ENCODE measurements at regions not wholly inside any gene's neighbourhood (a gene's known extent, or its start where the extent isn't known, plus 50 kb on each side); places are given as distances from the start of the nearest gene placed in this dataset.

- no peak for TF ChIP-seq CTCF (IDR thresholded peaks at IDR 0.05; ENCODE audit: low read depth, low read length, missing control alignments)
- no peak for DNase-seq (ENCODE audit: low read depth)
- no peak overlapping the region for H3K4me3 ChIP-seq (ENCODE audit: low read depth, low read length)
- in situ Hi-C loops (cut with HindIII; ENCODE audit: low sequenced_read_pairs), result no loop called here
Observed at GRCh38 chr1:199843861-199844260, 183.6 kb upstream of the NR5A2 start.

GRCh38 chr1:199847021-199847420, 180.5 kb upstream of the NR5A2 start:
- in situ Hi-C loops (cut with HindIII; ENCODE audit: low sequenced_read_pairs), result no loop called here
- H3K4me3 ChIP-seq (ENCODE audit: low read depth, low read length), result no peak overlapping the region
- DNase-seq (ENCODE audit: low read depth), result no peak
- no peak for TF ChIP-seq CTCF (IDR thresholded peaks at IDR 0.05; ENCODE audit: low read depth, low read length, missing control alignments)

GRCh38 chr1:199851439-199852140, 175.9 kb upstream of the NR5A2 start:
- no peak for DNase-seq (ENCODE audit: low read depth)
- no peak overlapping the region for H3K4me3 ChIP-seq (ENCODE audit: low read depth, low read length)
- no peak for TF ChIP-seq CTCF (IDR thresholded peaks at IDR 0.05; ENCODE audit: low read depth, low read length, missing control alignments)
- in situ Hi-C loops (cut with HindIII; ENCODE audit: low sequenced_read_pairs), result no loop called here

- no peak for TF ChIP-seq CTCF (IDR thresholded peaks at IDR 0.05; ENCODE audit: low read depth, low read length, missing control alignments)
- in situ Hi-C loops (cut with HindIII; ENCODE audit: low sequenced_read_pairs), result no loop called here
- no peak for DNase-seq (ENCODE audit: low read depth)
- no peak overlapping the region for H3K4me3 ChIP-seq (ENCODE audit: low read depth, low read length)
Observed at GRCh38 chr1:199854686-199855321, 172.7 kb upstream of the NR5A2 start.

DNA sequence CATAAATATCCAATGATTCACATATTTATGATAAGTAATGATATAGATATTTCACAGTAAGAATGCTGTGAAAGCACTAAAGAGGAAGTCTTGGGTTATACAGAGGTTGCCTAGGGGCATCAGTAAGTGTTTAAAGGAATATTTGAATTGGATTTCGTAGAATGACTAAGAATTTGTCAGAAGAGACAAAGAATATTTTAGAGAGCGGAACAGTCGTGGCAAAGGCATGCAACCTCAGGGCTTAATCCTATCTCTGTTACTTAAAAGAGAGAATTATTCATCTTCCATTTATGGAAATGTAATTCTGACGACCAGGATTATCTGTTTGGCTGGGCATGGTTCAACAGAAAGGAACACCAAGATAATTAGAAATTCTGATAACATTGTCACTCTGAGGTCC, 171.9 kb upstream of the NR5A2 start:
- no peak for TF ChIP-seq CTCF (IDR thresholded peaks at IDR 0.05; ENCODE audit: low read depth, low read length, missing control alignments)
- H3K4me3 ChIP-seq (ENCODE audit: low read depth, low read length), result no peak overlapping the region
- no peak for DNase-seq (ENCODE audit: low read depth)
- in situ Hi-C loops (cut with HindIII; ENCODE audit: low sequenced_read_pairs), result no loop called here

- no peak for DNase-seq (ENCODE audit: low read depth)
- TF ChIP-seq CTCF (IDR thresholded peaks at IDR 0.05; ENCODE audit: low read depth, low read length, missing control alignments), result no peak
- H3K4me3 ChIP-seq (ENCODE audit: low read depth, low read length), result no peak overlapping the region
- in situ Hi-C loops (cut with HindIII; ENCODE audit: low sequenced_read_pairs), result no loop called here
Observed at GRCh38 chr1:199856216-199856780, 171.2 kb upstream of the NR5A2 start.
